H1 (cell line): ENCODE measurements at regions not wholly inside any gene's neighbourhood (a gene's known extent, or its start where the extent isn't known, plus 50 kb on each side); places are given as distances from the start of the nearest gene placed in this dataset.

Source experiments
- TF ChIP-seq, protein P1 (sequence below): fragments of 300-600 bp; sonication (generic); IDR thresholded peaks from 2 replicates; pipeline ENCODE4 v1.7.1; 2012; ENCODE audit warnings: low read length, moderate library complexity, mild to moderate bottlenecking, inconsistent platforms; ENCODE audit not compliant: insufficient replicate concordance
- TF ChIP-seq, protein P2 (sequence below): IDR thresholded peaks from 2 replicates; pipeline ENCODE4 v1.6.1; 2012; ENCODE audit warnings: inconsistent platforms

DNA sequence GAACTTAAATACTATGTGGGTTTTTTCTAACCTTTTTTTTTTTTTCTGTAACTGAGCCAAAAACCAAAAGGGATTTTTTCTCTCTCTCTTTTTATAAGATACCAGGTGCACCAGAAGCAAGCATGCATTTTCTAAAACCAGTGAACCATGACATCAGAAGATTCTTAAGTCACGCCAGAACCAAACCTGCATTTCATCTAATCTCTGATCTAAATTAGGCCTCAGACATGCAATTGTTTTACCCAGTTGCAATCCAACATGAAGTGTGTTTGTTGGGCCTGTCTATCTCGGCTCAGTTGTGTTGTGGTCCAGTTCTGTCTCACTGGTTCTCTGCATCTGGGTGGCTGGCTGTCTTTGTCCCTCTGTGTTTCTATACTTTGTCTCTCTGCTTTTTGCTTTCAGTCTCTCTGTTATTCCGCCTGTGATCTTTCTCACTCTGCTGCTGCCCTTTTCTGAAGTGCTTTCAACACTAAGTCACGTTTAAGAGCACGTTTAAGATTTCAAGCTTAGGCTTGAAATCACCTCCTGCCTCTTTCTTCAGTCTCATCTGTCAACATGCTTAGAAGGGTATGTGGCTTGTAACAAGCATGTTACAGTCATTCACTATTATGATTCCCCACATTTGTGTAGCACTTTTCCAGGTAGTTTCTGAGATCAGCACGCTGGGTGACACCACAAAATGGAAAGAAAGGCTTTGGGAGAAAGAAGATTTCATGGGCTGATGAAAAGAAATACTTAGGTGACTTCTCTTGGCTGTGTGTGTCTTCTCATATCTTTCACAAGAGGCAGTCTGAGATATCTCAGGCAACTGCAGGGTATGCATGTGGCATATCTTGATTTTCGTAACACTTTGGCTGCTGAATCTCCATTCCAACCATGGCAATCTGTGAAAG lies 488.9 kb downstream of the SHISA9 start (continued):
- TF ChIP-seq, protein P1, sequence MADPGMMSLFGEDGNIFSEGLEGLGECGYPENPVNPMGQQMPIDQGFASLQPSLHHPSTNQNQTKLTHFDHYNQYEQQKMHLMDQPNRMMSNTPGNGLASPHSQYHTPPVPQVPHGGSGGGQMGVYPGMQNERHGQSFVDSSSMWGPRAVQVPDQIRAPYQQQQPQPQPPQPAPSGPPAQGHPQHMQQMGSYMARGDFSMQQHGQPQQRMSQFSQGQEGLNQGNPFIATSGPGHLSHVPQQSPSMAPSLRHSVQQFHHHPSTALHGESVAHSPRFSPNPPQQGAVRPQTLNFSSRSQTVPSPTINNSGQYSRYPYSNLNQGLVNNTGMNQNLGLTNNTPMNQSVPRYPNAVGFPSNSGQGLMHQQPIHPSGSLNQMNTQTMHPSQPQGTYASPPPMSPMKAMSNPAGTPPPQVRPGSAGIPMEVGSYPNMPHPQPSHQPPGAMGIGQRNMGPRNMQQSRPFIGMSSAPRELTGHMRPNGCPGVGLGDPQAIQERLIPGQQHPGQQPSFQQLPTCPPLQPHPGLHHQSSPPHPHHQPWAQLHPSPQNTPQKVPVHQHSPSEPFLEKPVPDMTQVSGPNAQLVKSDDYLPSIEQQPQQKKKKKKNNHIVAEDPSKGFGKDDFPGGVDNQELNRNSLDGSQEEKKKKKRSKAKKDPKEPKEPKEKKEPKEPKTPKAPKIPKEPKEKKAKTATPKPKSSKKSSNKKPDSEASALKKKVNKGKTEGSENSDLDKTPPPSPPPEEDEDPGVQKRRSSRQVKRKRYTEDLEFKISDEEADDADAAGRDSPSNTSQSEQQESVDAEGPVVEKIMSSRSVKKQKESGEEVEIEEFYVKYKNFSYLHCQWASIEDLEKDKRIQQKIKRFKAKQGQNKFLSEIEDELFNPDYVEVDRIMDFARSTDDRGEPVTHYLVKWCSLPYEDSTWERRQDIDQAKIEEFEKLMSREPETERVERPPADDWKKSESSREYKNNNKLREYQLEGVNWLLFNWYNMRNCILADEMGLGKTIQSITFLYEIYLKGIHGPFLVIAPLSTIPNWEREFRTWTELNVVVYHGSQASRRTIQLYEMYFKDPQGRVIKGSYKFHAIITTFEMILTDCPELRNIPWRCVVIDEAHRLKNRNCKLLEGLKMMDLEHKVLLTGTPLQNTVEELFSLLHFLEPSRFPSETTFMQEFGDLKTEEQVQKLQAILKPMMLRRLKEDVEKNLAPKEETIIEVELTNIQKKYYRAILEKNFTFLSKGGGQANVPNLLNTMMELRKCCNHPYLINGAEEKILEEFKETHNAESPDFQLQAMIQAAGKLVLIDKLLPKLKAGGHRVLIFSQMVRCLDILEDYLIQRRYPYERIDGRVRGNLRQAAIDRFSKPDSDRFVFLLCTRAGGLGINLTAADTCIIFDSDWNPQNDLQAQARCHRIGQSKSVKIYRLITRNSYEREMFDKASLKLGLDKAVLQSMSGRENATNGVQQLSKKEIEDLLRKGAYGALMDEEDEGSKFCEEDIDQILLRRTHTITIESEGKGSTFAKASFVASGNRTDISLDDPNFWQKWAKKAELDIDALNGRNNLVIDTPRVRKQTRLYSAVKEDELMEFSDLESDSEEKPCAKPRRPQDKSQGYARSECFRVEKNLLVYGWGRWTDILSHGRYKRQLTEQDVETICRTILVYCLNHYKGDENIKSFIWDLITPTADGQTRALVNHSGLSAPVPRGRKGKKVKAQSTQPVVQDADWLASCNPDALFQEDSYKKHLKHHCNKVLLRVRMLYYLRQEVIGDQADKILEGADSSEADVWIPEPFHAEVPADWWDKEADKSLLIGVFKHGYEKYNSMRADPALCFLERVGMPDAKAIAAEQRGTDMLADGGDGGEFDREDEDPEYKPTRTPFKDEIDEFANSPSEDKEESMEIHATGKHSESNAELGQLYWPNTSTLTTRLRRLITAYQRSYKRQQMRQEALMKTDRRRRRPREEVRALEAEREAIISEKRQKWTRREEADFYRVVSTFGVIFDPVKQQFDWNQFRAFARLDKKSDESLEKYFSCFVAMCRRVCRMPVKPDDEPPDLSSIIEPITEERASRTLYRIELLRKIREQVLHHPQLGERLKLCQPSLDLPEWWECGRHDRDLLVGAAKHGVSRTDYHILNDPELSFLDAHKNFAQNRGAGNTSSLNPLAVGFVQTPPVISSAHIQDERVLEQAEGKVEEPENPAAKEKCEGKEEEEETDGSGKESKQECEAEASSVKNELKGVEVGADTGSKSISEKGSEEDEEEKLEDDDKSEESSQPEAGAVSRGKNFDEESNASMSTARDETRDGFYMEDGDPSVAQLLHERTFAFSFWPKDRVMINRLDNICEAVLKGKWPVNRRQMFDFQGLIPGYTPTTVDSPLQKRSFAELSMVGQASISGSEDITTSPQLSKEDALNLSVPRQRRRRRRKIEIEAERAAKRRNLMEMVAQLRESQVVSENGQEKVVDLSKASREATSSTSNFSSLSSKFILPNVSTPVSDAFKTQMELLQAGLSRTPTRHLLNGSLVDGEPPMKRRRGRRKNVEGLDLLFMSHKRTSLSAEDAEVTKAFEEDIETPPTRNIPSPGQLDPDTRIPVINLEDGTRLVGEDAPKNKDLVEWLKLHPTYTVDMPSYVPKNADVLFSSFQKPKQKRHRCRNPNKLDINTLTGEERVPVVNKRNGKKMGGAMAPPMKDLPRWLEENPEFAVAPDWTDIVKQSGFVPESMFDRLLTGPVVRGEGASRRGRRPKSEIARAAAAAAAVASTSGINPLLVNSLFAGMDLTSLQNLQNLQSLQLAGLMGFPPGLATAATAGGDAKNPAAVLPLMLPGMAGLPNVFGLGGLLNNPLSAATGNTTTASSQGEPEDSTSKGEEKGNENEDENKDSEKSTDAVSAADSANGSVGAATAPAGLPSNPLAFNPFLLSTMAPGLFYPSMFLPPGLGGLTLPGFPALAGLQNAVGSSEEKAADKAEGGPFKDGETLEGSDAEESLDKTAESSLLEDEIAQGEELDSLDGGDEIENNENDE: no peak
- TF ChIP-seq, protein P2, sequence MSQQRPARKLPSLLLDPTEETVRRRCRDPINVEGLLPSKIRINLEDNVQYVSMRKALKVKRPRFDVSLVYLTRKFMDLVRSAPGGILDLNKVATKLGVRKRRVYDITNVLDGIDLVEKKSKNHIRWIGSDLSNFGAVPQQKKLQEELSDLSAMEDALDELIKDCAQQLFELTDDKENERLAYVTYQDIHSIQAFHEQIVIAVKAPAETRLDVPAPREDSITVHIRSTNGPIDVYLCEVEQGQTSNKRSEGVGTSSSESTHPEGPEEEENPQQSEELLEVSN: no peak
